Stimulated activated CD8-positive, alpha-beta memory T cell treated with anti-CD3 and anti-CD28 coated beads, Interleukin-7, amount 100 ng/mL, for 1 hour (primary cell): ENCODE measurements at regions not wholly inside any gene's neighbourhood (a gene's known extent, or its start where the extent isn't known, plus 50 kb on each side); places are given as distances from the start of the nearest gene placed in this dataset.
"Not testable (repeated sequence)": the region's sequence is repeated elsewhere in the genome, so short reads cannot be mapped to it uniquely, and the experiment has no call there.

Experiments
- DNase-seq, 2 donors: peaks; one replicate each; pipeline ENCODE4 v3.0.0-alpha.2; 2020; ENCODE audit warnings: low read depth in 2 of 2

GRCh38 chr12:91680864-91681263 is 464.8 kb downstream of the BTG1 start:
- DNase-seq: no peak

- no peak for DNase-seq
These were observed 468.1 kb downstream of the BTG1 start for GRCh38 chr12:91677556-91677955.

GRCh38 chr12:91675401-91675800 is 470.2 kb downstream of the BTG1 start:
- DNase-seq: no peak

GRCh38 chr12:91672130-91672529 is 473.5 kb downstream of the BTG1 start:
- DNase-seq: no peak

GRCh38 chr12:91667694-91668093 is 478.0 kb downstream of the BTG1 start:
- DNase-seq: no peak

GRCh38 chr12:91663744-91664143 is 481.1 kb upstream of the DCN start:
- DNase-seq: no peak

GRCh38 chr12:91663310-91663709 is 480.7 kb upstream of the DCN start:
- no peak for DNase-seq

- no peak for DNase-seq
These were observed 479.4 kb upstream of the DCN start for GRCh38 chr12:91662021-91662420.

- no peak for DNase-seq
These were observed 474.4 kb upstream of the DCN start for GRCh38 chr12:91657032-91657431.

- DNase-seq: no peak
These were observed 473.3 kb upstream of the DCN start for GRCh38 chr12:91655966-91656365.

- no peak for DNase-seq
These were observed 471.5 kb upstream of the DCN start for GRCh38 chr12:91654087-91654486.

GRCh38 chr12:91651728-91652127 is 469.1 kb upstream of the DCN start:
- DNase-seq: no peak

GRCh38 chr12:91643763-91644162 is 461.1 kb upstream of the DCN start:
- DNase-seq: no peak

- no peak for DNase-seq
These were observed 457.4 kb upstream of the DCN start for GRCh38 chr12:91640021-91640420.

GRCh38 chr12:91639327-91639726 is 456.7 kb upstream of the DCN start:
- DNase-seq: no peak

GRCh38 chr12:91637789-91638624 is 455.4 kb upstream of the DCN start:
- DNase-seq: no peak

GRCh38 chr12:91636721-91637120 is 454.1 kb upstream of the DCN start:
- DNase-seq: no peak

GRCh38 chr12:91634386-91634713 is 451.7 kb upstream of the DCN start:
- DNase-seq: not testable (repeated sequence)

GRCh38 chr12:91633734-91634357 is 451.2 kb upstream of the DCN start:
- peak in 1 of 2 donors; percentile 2 for DNase-seq

GRCh38 chr12:91633206-91633605 is 450.6 kb upstream of the DCN start:
- DNase-seq: no peak

GRCh38 chr12:91632042-91632786 is 449.6 kb upstream of the DCN start:
- DNase-seq: no peak

- no peak for DNase-seq
These were observed 448.1 kb upstream of the DCN start for GRCh38 chr12:91630596-91631293.
